ENCODE measurements at regions not wholly inside any gene's neighbourhood (a gene's known extent, or its start where the extent isn't known, plus 50 kb on each side); places are given as distances from the start of the nearest gene placed in this dataset.

- H3K27ac ChIP-seq (ENCODE audit: extremely low read length, insufficient read depth, low read length), result no peak overlapping the region
- H3K36me3 ChIP-seq (replicated peaks in 1 of 2; ENCODE audit: control insufficient read depth in 1 of 2, insufficient read depth in 2 of 2, low read length in 2 of 2), result no peaks in the 10 kb centered on the region
- no peaks in the 10 kb centered on the region for H4K20me1 ChIP-seq (ENCODE audit: insufficient read depth, low read length)
- DNase-seq (ENCODE audit: low spot score), result no peak
- H2AFZ ChIP-seq (ENCODE audit: low read length), result no peak overlapping the region
- ChIA-PET CTCF (ENCODE audit: low intra/inter-chr PET ratio, low total read pairs) (no interaction called here), POLR2A (interaction anchor here (0.6 kb wide), 1 partner anchor 53 kb away, joined by 3 read pairs; no protein-coding TSS in a partner anchor)
- in situ Hi-C loops (cut with HindIII; ENCODE audit: extremely low pct_ligation_motif_present, low pct_unique_long_range_greater_than_20kb), result no loop called here
- no peak for FAIRE-seq
- no peak overlapping the region for H3K4me2 ChIP-seq (ENCODE audit: low read depth, low read length)
- BruUV-seq (replicated peaks), result no TSS peak
- ATAC-seq, result no peak
- H3K4me1 ChIP-seq (ENCODE audit: insufficient read depth, low read length), result no peaks in the 10 kb centered on the region; the same call in 1 of the 2 replicates
- H3K9me3 ChIP-seq (ENCODE audit: low read length), result no peaks in the 10 kb centered on the region
- intact Hi-C loops (cut with micrococcal nuclease; ENCODE audit: unreplicated experiment), result no loop called here
- WGBS (ENCODE audit: low lambda C conversion rate), result 94% methylated on average over 2 of the region's 2 CpGs
- H3K4me3 ChIP-seq (replicated peaks in 1 of 3; ENCODE audit: insufficient read depth in 1 of 3, low read depth in 2 of 3, low read length in 3 of 3), result no peak overlapping the region
- TF ChIP-seq ZNF292 (CRISPR knock-in tag; IDR thresholded peaks at IDR 0.05; ENCODE audit: borderline replicate concordance, low read depth) (no peak), BATF2 (CRISPR knock-in tag; IDR thresholded peaks at IDR 0.05) (no peak), HMGXB3 (CRISPR knock-in tag; IDR thresholded peaks at IDR 0.05; ENCODE audit: borderline replicate concordance) (no peak), ZNF550 (CRISPR knock-in tag; IDR thresholded peaks at IDR 0.05; ENCODE audit: borderline replicate concordance) (no peak), ZNF770 (CRISPR knock-in tag; IDR thresholded peaks at IDR 0.05) (peak; percentile 77), ZNF513 (CRISPR knock-in tag; conservative IDR thresholded peaks at IDR 0.05) (no peak), ZNF878 (CRISPR knock-in tag; IDR thresholded peaks at IDR 0.05) (no peak)
- no peak overlapping the region for H3K9ac ChIP-seq (ENCODE audit: insufficient read depth, low read depth, low read length)
- H3K27me3 ChIP-seq (ENCODE audit: control insufficient read depth in 1 of 2, insufficient read depth in 2 of 2, low read length in 2 of 2), result no peaks in the 10 kb centered on the region
- no peaks in the 10 kb centered on the region for H3K79me2 ChIP-seq (ENCODE audit: insufficient read depth, low read length)
Observed at GRCh38 chr7:156556083-156556482, 84.5 kb upstream of the RNF32 start.

All from HepG2 (cell line).